H1 (cell line): ENCODE measurements at regions not wholly inside any gene's neighbourhood (a gene's known extent, or its start where the extent isn't known, plus 50 kb on each side); places are given as distances from the start of the nearest gene placed in this dataset.
"Not testable (repeated sequence)": the region's sequence is repeated elsewhere in the genome, so short reads cannot be mapped to it uniquely, and the experiment has no call there.

ENCODE experiments used
- CEBPB ChIP-seq: IDR thresholded peaks from 2 replicates; pipeline ENCODE4 v1.6.1; 2012; ENCODE audit warnings: low read depth, low read length
- POLR2A ChIP-seq, 2 experiments: IDR thresholded peaks; 1 replicate in 1 of 2; 2 replicates in 1 of 2; pipeline ENCODE4 v1.6.1; 2011; ENCODE audit warnings: low read depth in 2 of 2, low read length in 2 of 2, mild to moderate bottlenecking in 2 of 2; ENCODE audit errors: control extremely low read depth in 1 of 2
- POLR2AphosphoS5 ChIP-seq: IDR thresholded peaks from 2 replicates; pipeline ENCODE4 v1.6.1; 2011; ENCODE audit warnings: low read depth, low read length
- RAD21 ChIP-seq, 2 experiments: IDR thresholded peaks in 1 of 2; conservative IDR thresholded peaks in 1 of 2; 2 replicates each; pipeline ENCODE4 v1.6.1; 2011; ENCODE audit warnings: low read depth in 2 of 2, low read length in 2 of 2, improper control_type of control experiment in 1 of 2, inconsistent platforms in 1 of 2, mild to moderate bottlenecking in 1 of 2, moderate library complexity in 1 of 2
- RBBP5 ChIP-seq: IDR thresholded peaks from 2 replicates; pipeline ENCODE4 v1.7.1; 2012; ENCODE audit warnings: low read depth, mild to moderate bottlenecking, inconsistent platforms, low read length, moderate library complexity, borderline replicate concordance
- RXRA ChIP-seq: IDR thresholded peaks from 2 replicates; pipeline ENCODE4 v1.6.1; 2011; ENCODE audit warnings: low read depth, mild to moderate bottlenecking, low read length, moderate library complexity; ENCODE audit not compliant: insufficient read depth
- SIX5 ChIP-seq: IDR thresholded peaks from 2 replicates; pipeline ENCODE4 v1.6.1; 2011; ENCODE audit warnings: mild to moderate bottlenecking, low read depth, low read length
- TAF1 ChIP-seq: IDR thresholded peaks from 2 replicates; pipeline ENCODE4 v1.6.1; 2011; ENCODE audit warnings: mild to moderate bottlenecking, low read depth, low read length
- TF ChIP-seq, protein P1 (sequence below), 3 experiments: IDR thresholded peaks; 1 replicate in 2 of 3; 2 replicates in 1 of 3; pipeline versions ENCODE4 v1.5.1 to v1.6.1; 2011; ENCODE audit warnings: low read length in 3 of 3, mild to moderate bottlenecking in 3 of 3, inconsistent platforms in 2 of 3, low read depth in 1 of 3, moderate library complexity in 1 of 3; ENCODE audit not compliant: insufficient read depth in 1 of 3; ENCODE audit errors: control extremely low read depth in 1 of 3

- not testable (repeated sequence) for TF ChIP-seq POLR2A (IDR thresholded peaks at IDR 0.05; ENCODE audit: control extremely low read depth in 1 of 2, low read depth in 2 of 2, low read length in 2 of 2); RBBP5; SIX5; POLR2AphosphoS5; TAF1; RXRA; RAD21 (IDR thresholded peaks at IDR 0.05 in 1 of 2, conservative IDR thresholded peaks at IDR 0.05 in 1 of 2; ENCODE audit: low read depth in 2 of 2, low read length in 2 of 2); CEBPB
- TF ChIP-seq, protein P1, sequence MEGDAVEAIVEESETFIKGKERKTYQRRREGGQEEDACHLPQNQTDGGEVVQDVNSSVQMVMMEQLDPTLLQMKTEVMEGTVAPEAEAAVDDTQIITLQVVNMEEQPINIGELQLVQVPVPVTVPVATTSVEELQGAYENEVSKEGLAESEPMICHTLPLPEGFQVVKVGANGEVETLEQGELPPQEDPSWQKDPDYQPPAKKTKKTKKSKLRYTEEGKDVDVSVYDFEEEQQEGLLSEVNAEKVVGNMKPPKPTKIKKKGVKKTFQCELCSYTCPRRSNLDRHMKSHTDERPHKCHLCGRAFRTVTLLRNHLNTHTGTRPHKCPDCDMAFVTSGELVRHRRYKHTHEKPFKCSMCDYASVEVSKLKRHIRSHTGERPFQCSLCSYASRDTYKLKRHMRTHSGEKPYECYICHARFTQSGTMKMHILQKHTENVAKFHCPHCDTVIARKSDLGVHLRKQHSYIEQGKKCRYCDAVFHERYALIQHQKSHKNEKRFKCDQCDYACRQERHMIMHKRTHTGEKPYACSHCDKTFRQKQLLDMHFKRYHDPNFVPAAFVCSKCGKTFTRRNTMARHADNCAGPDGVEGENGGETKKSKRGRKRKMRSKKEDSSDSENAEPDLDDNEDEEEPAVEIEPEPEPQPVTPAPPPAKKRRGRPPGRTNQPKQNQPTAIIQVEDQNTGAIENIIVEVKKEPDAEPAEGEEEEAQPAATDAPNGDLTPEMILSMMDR (IDR thresholded peaks at IDR 0.05; ENCODE audit: control extremely low read depth in 1 of 3, insufficient read depth in 1 of 3, low read depth in 1 of 3, low read length in 3 of 3) = not testable (repeated sequence)
Measured at GRCh38 chr17:21775566-21775965, 83.2 kb downstream of the KCNJ18 start.
